GM12878 (cell line): ENCODE measurements at regions not wholly inside any gene's neighbourhood (a gene's known extent, or its start where the extent isn't known, plus 50 kb on each side); places are given as distances from the start of the nearest gene placed in this dataset.

Source experiments
- ATAC-seq: fragments of 200-7000 bp; cut with Tn5 transposase; 3 replicates; pipeline ENCODE4 v1.9.1; 2020; ENCODE audit warnings: mild to moderate bottlenecking, moderate library complexity
- BruUV-seq: library from RNA; stranded (reverse); fragments of 400-500 nt; replicated peaks from 2 replicates; lab custom pipeline; 2021; lab: Mats Ljungman, UMichigan
- CTCF ChIA-PET: fragments of 300-600 bp; sonication (Branson Sonifier 250); formaldehyde crosslinking; extraction: SDS; loops from one replicate; lab custom pipeline; 2021; ENCODE audit warnings: inconsistent platforms; lab: Yijun Ruan, JAX
- POLR2A ChIA-PET: fragments of 350-600 bp; formaldehyde crosslinking; extraction: SDS; loops from one replicate; lab custom pipeline; 2021; ENCODE audit warnings: inconsistent platforms; lab: Charles Lee
- RAD21 ChIA-PET: fragments of 300-600 bp; sonication (Branson Sonifier 250); formaldehyde crosslinking; loops from one replicate; lab custom pipeline; 2023; ENCODE audit warnings: antibody characterized with exemption; ENCODE audit not compliant: unreplicated experiment; lab: Charles Lee
- SMC1A ChIA-PET: fragments of 300-600 bp; sonication (Branson Sonifier 250); formaldehyde crosslinking; loops from one replicate; lab custom pipeline; 2023; ENCODE audit not compliant: unreplicated experiment, uncharacterized antibody; lab: Charles Lee
- DNase-seq: peaks from one replicate; pipeline ENCODE4 v3.0.0-alpha.2; 2011; ENCODE audit warnings: low read depth, low spot score
- FAIRE-seq: peaks from 3 replicates; lab custom pipeline; 2011; peaks lifted over from hg19 to GRCh38; lab: Jason Lieb, UNC
- H2AFZ ChIP-seq: 2 replicates; pipeline ENCODE4 v1.6.0; 2011; ENCODE audit warnings: low read depth, low read length, control low read depth; ENCODE audit not compliant: control insufficient read depth
- H3K27ac ChIP-seq: 2 replicates; pipeline ENCODE4 v1.5.1; 2011; ENCODE audit warnings: control low read depth; ENCODE audit not compliant: control insufficient read depth, insufficient read depth
- H3K27me3 ChIP-seq, 2 experiments: replicated peaks in 1 of 2; 2 replicates each; pipeline versions ENCODE4 v1.6.0 to v1.6.1; 2011; ENCODE audit warnings: low read length in 1 of 2; ENCODE audit not compliant: control insufficient read depth in 2 of 2, insufficient read depth in 2 of 2
- H3K36me3 ChIP-seq, 2 experiments: 2 replicates each; pipeline ENCODE4 v1.5.1; 2011; ENCODE audit warnings: low read length in 1 of 2; ENCODE audit not compliant: control insufficient read depth in 2 of 2, insufficient read depth in 2 of 2
- H3K4me1 ChIP-seq: 2 replicates; pipeline ENCODE4 v1.6.1; 2011; ENCODE audit warnings: mild to moderate bottlenecking, low read length, moderate library complexity, mixed read lengths; ENCODE audit not compliant: control insufficient read depth, insufficient read depth
- H3K4me2 ChIP-seq: 2 replicates; pipeline ENCODE4 v1.6.0; 2011; ENCODE audit warnings: control low read depth; ENCODE audit not compliant: control insufficient read depth, insufficient read depth
- H3K4me3 ChIP-seq: fragments of 200-600 bp; sonication (generic); 2 replicates; pipeline ENCODE4 v1.5.1; 2016
- H3K79me2 ChIP-seq: 2 replicates; pipeline ENCODE4 v1.6.0; 2011; ENCODE audit warnings: low read length; ENCODE audit not compliant: control insufficient read depth, insufficient read depth
- H3K9ac ChIP-seq: 2 replicates; pipeline ENCODE4 v1.8.0; 2011; ENCODE audit warnings: low read length, control low read depth, mixed read lengths; ENCODE audit not compliant: control insufficient read depth, insufficient read depth
- H3K9me3 ChIP-seq: replicated peaks from 3 replicates; pipeline ENCODE4 v1.5.1; 2011; ENCODE audit warnings: mild to moderate bottlenecking, low read length; ENCODE audit not compliant: control insufficient read depth, insufficient read depth
- H4K20me1 ChIP-seq: 2 replicates; pipeline ENCODE4 v1.6.0; 2011; ENCODE audit not compliant: control insufficient read depth, insufficient read depth
- BMI1 ChIP-seq: fragments of 450-650 bp; IDR thresholded peaks from 2 replicates; pipeline ENCODE4 v1.6.1; 2016; ENCODE audit warnings: mild to moderate bottlenecking, moderate library complexity, borderline replicate concordance
- CBX3 ChIP-seq: fragments of 200-600 bp; sonication (generic); IDR thresholded peaks from 2 replicates; pipeline ENCODE4 v1.6.1; 2016; ENCODE audit warnings: low read depth, borderline replicate concordance
- CHD1 ChIP-seq: IDR thresholded peaks from 2 replicates; pipeline ENCODE4 v1.6.1; 2012; ENCODE audit warnings: low read depth, low read length, improper control_type of control experiment
- EZH2 ChIP-seq: IDR thresholded peaks from 2 replicates; pipeline ENCODE4 v1.6.1; 2012; ENCODE audit warnings: low read depth, mild to moderate bottlenecking, control low read depth, inconsistent platforms, low read length, borderline replicate concordance; ENCODE audit not compliant: control insufficient read depth
- FOXK2 ChIP-seq: fragments of 450-650 bp; IDR thresholded peaks from 2 replicates; pipeline ENCODE4 v1.6.1; 2017; ENCODE audit warnings: mild to moderate bottlenecking, moderate library complexity
- FOXM1 ChIP-seq: IDR thresholded peaks from 2 replicates; pipeline ENCODE4 v1.6.1; 2012; ENCODE audit warnings: low read depth, mild to moderate bottlenecking, inconsistent platforms, low read length, moderate library complexity
- GATAD2B ChIP-seq: fragments of 450-650 bp; conservative IDR thresholded peaks from 2 replicates; pipeline ENCODE4 v1.6.1; 2017; ENCODE audit warnings: low read depth, mild to moderate bottlenecking, moderate library complexity
- JUNB ChIP-seq: IDR thresholded peaks from 2 replicates; pipeline ENCODE4 v1.6.1; 2016; ENCODE audit warnings: antibody characterized with exemption, mild to moderate bottlenecking
- KDM1A ChIP-seq: fragments of 200-600 bp; sonication (generic); IDR thresholded peaks from 2 replicates; pipeline ENCODE4 v1.6.1; 2016; ENCODE audit warnings: borderline replicate concordance
- MEF2B ChIP-seq: fragments of 450-650 bp; IDR thresholded peaks from 2 replicates; pipeline ENCODE4 v1.6.1; 2018; ENCODE audit warnings: mild to moderate bottlenecking, moderate library complexity; ENCODE audit not compliant: partially characterized antibody, poor library complexity, severe bottlenecking
- MTA2 ChIP-seq: fragments of 450-650 bp; IDR thresholded peaks from 2 replicates; pipeline ENCODE4 v1.6.1; 2016; ENCODE audit warnings: low read depth, mild to moderate bottlenecking, moderate library complexity
- NBN ChIP-seq: fragments of 450-650 bp; IDR thresholded peaks from 2 replicates; pipeline ENCODE4 v1.6.1; 2016
- NR2C1 ChIP-seq: fragments of 450-650 bp; IDR thresholded peaks from 2 replicates; pipeline ENCODE4 v1.6.1; 2017; ENCODE audit warnings: antibody characterized with exemption, mild to moderate bottlenecking, moderate library complexity
- NR2C2 ChIP-seq: IDR thresholded peaks from 2 replicates; pipeline ENCODE4 v1.6.1; 2011; ENCODE audit warnings: borderline replicate concordance, low read depth; ENCODE audit not compliant: control insufficient read depth, insufficient read length
- RELA ChIP-seq: fragments of 450-650 bp; IDR thresholded peaks from 2 replicates; pipeline ENCODE4 v1.8.0; 2014; ENCODE audit warnings: borderline replicate concordance; ENCODE audit not compliant: partially characterized antibody
- SUZ12 ChIP-seq: fragments of 200-600 bp; sonication (generic); IDR thresholded peaks from one replicate; pipeline ENCODE4 v1.6.1; 2018; ENCODE audit warnings: antibody characterized with exemption, mild to moderate bottlenecking; ENCODE audit not compliant: unreplicated experiment
- ZBED1 ChIP-seq: IDR thresholded peaks from 2 replicates; pipeline ENCODE4 v1.6.1; 2016; ENCODE audit warnings: borderline replicate concordance
- ZNF24 ChIP-seq: fragments of 450-650 bp; IDR thresholded peaks from 2 replicates; pipeline ENCODE4 v1.6.1; 2017; ENCODE audit warnings: antibody characterized with exemption, mild to moderate bottlenecking
- ZNF384 ChIP-seq: IDR thresholded peaks from 2 replicates; pipeline ENCODE4 v1.6.1; 2012; ENCODE audit warnings: low read depth, mild to moderate bottlenecking, low read length, improper control_type of control experiment, borderline replicate concordance
- WGBS: methylation state at CpG from one replicate; pipeline ENCODE4 v1.1.6; 2016; ENCODE audit warnings: low lambda C conversion rate; ENCODE audit not compliant: insufficient replicate concordance, insufficient coverage; ENCODE audit errors: missing lambda C conversion rate; 5-methylcytosine and 5-hydroxymethylcytosine counted together
- in situ Hi-C: fragments of 300-500 bp; cut with MboI; formaldehyde crosslinking; loops from 9 replicates; pipeline ENCODE4 v1.14.3; 2018; ENCODE audit warnings: mixed read lengths
- intact Hi-C: fragments of 100-400 bp; cut with micrococcal nuclease; formaldehyde crosslinking; loops from one replicate; pipeline ENCODE4 v1.14.2; 2022; ENCODE audit not compliant: unreplicated experiment

GRCh38 chr2:77578354-77578753, 56.2 kb upstream of the LRRTM4 start:
- no peak for DNase-seq
- Histone ChIP-seq H3K36me3 (no peaks in the 10 kb centered on the region), H3K9me3 (no peaks in the 10 kb centered on the region), H3K27ac (no peak overlapping the region), H3K4me3 (no peak overlapping the region), H2AFZ (no peak overlapping the region), H3K9ac (no peak overlapping the region), H3K79me2 (no peaks in the 10 kb centered on the region), H4K20me1 (no peaks in the 10 kb centered on the region), H3K4me1 (no peaks in the 10 kb centered on the region), H3K4me2 (no peak overlapping the region), H3K27me3 (no peaks in the 10 kb centered on the region)
- in situ Hi-C loops: no loop called here
- ChIA-PET CTCF (no interaction called here), RAD21 (no interaction called here), POLR2A (no interaction called here), SMC1A (no interaction called here)
- ATAC-seq: no peak
- no TSS peak for BruUV-seq
- intact Hi-C loops: no loop called here
- TF ChIP-seq CHD1 (no peak), NR2C1 (peak; percentile 39; the same call in 1 of the 2 replicates)
- FAIRE-seq: no peak

GRCh38 chr2:77579076-77579769, 57.0 kb upstream of the LRRTM4 start:
- 0% methylated on average over 3 of the region's 3 CpGs for WGBS
- H3K36me3 ChIP-seq: no peaks in the 10 kb centered on the region
- in situ Hi-C loops: no loop called here
- no peaks in the 10 kb centered on the region for H3K79me2 ChIP-seq
- ChIA-PET RAD21 (no interaction called here), POLR2A (no interaction called here), SMC1A (no interaction called here), CTCF (no interaction called here)
- intact Hi-C loops: no loop called here
- ATAC-seq (no peak), DNase-seq (no peak), FAIRE-seq (no peak)
- no peak overlapping the region for H3K4me3 ChIP-seq
- H3K9ac ChIP-seq: no peak overlapping the region
- TF ChIP-seq EZH2 (no peak), MTA2 (no peak), MEF2B (no peak), KDM1A (no peak), BMI1 (no peak), RELA (no peak), SUZ12 (no peak), NR2C2 (no peak), GATAD2B (no peak), ZBED1 (no peak), ZNF24 (no peak), FOXM1 (no peak), FOXK2 (no peak), CBX3 (no peak), JUNB (no peak), NBN (no peak), ZNF384 (no peak)
- no peaks in the 10 kb centered on the region for H3K4me1 ChIP-seq
- no peak overlapping the region for H3K27ac ChIP-seq
- H3K9me3 ChIP-seq: no peaks in the 10 kb centered on the region
- no peak overlapping the region for H2AFZ ChIP-seq
- H3K27me3 ChIP-seq: no peaks in the 10 kb centered on the region
- BruUV-seq: no TSS peak
- H3K4me2 ChIP-seq: no peak overlapping the region
- no peaks in the 10 kb centered on the region for H4K20me1 ChIP-seq
